LNCaP clone FGC (cell line): ENCODE measurements at regions not wholly inside any gene's neighbourhood (a gene's known extent, or its start where the extent isn't known, plus 50 kb on each side); places are given as distances from the start of the nearest gene placed in this dataset.

Source experiments
- DNase-seq: peaks from one replicate; pipeline ENCODE4 v3.0.0-alpha.2; 2011; ENCODE audit warnings: low read depth
- H3K4me3 ChIP-seq: 2 replicates; pipeline ENCODE4 v1.5.1; 2011; ENCODE audit warnings: mild to moderate bottlenecking, low read depth, low read length, control low read depth
- TF ChIP-seq, protein P1 (sequence below): IDR thresholded peaks from 2 replicates; pipeline ENCODE4 v1.5.1; 2012; ENCODE audit warnings: mild to moderate bottlenecking; ENCODE audit not compliant: control insufficient read depth, insufficient read depth; ENCODE audit errors: extremely low read depth

DNA sequence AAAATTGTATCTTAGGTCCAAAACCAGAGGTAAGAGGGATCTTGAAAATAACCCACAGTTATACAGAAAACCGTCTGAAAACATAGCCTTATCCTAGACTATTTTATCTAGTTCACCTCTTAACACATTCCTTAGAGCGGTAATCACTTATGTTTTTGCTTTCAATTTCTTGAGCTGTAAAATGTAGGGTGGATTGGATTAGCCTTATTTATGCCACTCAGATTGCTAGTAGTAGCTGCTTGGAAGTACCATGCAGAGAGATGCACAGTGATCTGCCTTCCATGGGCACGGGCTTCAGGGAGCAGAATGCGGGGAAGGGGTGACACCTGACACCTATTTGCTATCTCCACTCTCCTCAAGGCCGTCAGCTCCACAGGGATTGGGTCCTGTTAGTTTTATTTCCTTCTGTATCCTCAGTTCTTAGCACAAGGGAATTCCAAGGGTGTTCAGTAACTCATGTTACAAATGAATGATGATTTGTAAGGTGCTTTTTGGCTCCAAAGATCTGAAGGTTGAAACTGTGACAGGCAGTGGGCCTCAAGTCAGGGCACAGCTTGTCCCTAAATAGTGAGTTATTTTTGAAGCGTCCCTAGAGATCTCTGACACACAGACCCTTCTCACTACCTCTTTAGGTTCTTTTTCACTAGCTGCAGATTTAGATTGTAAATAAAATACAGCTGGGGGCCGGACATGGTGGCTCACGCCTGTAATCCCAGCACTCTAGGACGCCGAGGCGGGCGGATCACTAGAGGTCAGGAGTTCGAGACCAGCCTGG is 64.0 kb upstream of the PMAIP1 start:
- DNase-seq, result no peak
- TF ChIP-seq, protein P1, sequence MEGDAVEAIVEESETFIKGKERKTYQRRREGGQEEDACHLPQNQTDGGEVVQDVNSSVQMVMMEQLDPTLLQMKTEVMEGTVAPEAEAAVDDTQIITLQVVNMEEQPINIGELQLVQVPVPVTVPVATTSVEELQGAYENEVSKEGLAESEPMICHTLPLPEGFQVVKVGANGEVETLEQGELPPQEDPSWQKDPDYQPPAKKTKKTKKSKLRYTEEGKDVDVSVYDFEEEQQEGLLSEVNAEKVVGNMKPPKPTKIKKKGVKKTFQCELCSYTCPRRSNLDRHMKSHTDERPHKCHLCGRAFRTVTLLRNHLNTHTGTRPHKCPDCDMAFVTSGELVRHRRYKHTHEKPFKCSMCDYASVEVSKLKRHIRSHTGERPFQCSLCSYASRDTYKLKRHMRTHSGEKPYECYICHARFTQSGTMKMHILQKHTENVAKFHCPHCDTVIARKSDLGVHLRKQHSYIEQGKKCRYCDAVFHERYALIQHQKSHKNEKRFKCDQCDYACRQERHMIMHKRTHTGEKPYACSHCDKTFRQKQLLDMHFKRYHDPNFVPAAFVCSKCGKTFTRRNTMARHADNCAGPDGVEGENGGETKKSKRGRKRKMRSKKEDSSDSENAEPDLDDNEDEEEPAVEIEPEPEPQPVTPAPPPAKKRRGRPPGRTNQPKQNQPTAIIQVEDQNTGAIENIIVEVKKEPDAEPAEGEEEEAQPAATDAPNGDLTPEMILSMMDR, result no peak
- no peak overlapping the region for H3K4me3 ChIP-seq

DNA sequence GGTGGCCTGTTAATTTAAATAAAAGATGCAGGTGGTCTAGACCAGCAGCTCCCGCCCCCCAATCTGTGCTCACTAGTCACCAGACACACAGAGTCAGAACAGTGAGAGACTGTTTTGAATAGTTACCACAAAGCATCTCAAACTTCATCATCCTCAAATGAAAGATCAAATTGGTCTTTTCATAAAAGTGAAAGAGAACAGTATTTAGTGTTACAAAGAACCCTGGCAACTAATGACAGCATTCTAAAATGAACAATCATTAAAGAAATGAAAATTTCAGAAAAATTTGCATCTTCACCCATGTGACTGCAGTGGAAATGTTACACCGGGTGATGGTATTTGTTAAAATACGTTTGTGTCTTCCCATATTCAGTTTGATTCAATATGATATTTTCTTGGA is 65.5 kb upstream of the PMAIP1 start:
- H3K4me3 ChIP-seq, result no peak overlapping the region
- no peak for DNase-seq
- TF ChIP-seq, protein P1, result no peak

DNA sequence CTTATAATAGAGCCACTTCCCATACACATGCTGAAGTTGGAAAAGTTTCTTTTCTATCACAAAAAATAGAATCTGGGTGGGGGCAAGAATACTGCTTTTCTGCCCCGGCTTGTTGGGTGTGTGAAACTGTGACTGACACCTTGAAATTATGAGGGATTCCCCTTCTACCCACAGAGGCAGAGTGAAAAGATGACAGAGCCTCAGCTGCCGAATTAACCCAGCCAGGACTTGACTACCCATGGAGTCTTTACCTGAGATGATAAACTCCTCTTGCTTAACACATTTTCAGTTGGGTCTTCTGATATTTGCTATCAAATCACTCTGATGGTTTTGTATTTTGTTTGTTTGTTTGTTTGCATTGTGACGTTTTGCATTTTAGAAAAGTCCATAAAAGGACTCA is 66.0 kb upstream of the PMAIP1 start:
- no peak overlapping the region for H3K4me3 ChIP-seq
- no peak for DNase-seq
- TF ChIP-seq, protein P1, result no peak

DNA sequence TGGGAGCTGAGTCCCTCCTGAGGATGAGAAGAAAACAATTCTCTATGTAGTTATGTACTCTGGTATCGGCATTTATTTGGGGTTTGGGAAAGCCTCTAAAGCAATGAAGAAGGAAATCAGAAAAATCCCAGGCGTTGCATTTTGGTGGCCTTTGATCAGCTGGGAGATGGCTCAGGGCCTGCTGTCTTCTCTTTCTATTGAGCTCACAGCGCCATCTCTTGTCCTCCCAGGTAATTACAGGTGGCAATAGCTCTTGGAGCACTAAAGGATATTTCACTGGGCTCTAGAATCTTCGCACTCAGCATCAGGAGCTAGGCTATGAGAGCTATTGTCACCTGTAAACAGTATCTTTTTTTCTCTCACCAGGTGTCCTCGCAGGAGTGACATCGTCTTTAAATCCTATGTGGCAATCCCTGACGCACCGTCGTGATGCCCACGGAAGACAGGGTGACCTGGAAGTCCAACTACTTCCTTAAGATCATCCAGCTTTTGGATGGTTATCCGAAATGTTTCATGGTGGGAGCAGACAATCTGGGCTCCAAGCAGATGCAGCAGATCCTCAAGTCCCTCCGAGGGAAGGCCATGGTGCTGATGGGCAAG is 76.1 kb upstream of the PMAIP1 start:
- TF ChIP-seq, protein P1, result peak; percentile 90
- peak; percentile 30 for DNase-seq

DNA sequence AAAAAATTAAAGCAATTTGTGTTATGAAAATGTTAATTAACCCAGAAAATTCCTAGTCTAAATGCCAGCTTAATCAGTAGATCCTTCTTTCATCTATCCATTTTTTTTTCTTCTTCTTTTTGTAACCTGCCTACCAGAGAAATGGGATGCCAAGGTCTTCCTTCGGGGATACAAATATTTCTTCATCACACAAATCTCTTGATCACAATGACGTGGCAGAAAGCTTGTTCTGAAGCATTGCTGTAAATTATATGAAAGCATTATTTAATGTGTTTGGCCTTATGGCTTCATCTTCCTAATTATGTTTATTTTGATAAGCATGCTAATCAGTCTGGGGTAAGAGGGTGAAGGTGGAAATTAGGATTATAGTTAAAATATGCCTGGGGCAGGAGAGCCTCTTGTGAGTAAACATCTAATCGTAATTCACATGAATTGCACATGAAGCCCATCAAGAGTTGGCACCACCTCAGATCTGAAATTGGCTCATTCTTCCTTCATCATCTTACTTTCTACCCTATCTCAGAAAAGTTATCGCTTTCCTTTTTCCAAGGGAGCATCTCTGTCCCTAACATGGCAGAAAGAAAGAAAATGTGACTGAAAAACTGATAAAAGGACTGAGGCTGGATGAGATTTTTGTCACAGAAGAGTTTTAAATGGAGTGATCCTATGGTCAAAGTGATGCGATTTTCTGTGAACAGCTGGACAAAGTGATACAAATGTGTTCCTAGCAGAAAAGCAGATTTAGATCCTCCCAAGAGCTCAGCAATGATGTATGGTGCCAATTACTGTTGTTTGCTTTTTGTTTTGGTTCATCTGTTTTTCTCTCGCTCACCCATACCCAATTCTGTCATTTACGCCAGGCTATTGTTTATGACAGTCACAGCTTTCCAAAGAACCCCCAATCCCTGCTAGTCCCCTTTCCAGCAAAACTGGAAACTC is 76.9 kb upstream of the PMAIP1 start:
- TF ChIP-seq, protein P1, result no peak
- no peak for DNase-seq
- H3K4me3 ChIP-seq, result no peak overlapping the region

More for the DNA sequence above, 76.1 kb upstream of the PMAIP1 start:
- H3K4me3 ChIP-seq, result no peak overlapping the region

DNA sequence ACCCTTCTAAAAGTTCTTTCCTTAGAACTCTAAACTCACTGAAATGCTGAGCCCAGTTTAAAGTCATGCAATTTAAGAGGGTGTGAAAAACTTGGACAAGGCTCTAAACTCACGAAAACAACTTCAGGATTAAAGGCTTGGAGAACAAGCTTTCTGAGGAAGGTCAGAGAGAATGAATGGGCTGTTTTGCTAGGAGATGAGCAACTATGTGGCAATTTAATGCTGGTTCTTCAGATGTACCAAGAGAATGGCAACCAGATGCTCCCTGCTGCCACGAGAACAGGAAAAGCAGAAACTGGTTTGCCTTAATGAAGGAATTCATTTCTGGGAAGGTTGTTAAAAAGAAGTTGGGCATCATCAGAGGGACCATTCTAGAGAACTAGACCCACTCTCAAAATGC is 77.8 kb upstream of the PMAIP1 start:
- no peak for DNase-seq
- TF ChIP-seq, protein P1, result no peak
- no peak overlapping the region for H3K4me3 ChIP-seq
